OCI-LY7 (cell line): ENCODE measurements at regions not wholly inside any gene's neighbourhood (a gene's known extent, or its start where the extent isn't known, plus 50 kb on each side); places are given as distances from the start of the nearest gene placed in this dataset.

Source experiments
- BruUV-seq: library from RNA; stranded (reverse); fragments of 400-500 nt; replicated peaks from 2 replicates; lab custom pipeline; 2021; lab: Mats Ljungman, UMichigan
- CTCF ChIA-PET: fragments of 300-600 bp; sonication (Branson Sonifier 250); formaldehyde crosslinking; loops from one replicate; lab custom pipeline; 2022; ENCODE audit warnings: antibody characterized with exemption; ENCODE audit not compliant: unreplicated experiment; lab: Charles Lee
- POLR2A ChIA-PET: fragments of 300-600 bp; sonication (Branson Sonifier 250); formaldehyde crosslinking; loops from one replicate; lab custom pipeline; 2022; ENCODE audit warnings: antibody characterized with exemption; lab: Charles Lee
- DNase-seq: peaks from one replicate; pipeline ENCODE4 v3.0.0-alpha.2; 2015; ENCODE audit warnings: low spot score
- H2AFZ ChIP-seq: fragments of 200-600 bp; sonication (generic), shearing (Covaris generic); 2 replicates; pipeline ENCODE4 v1.6.1; 2014; ENCODE audit warnings: mild to moderate bottlenecking, antibody characterized with exemption, low read length, moderate library complexity
- H3K27ac ChIP-seq: fragments of 200-600 bp; sonication (generic); 2 replicates; pipeline ENCODE4 v1.5.1; 2014; ENCODE audit warnings: mixed run types, low read depth, mild to moderate bottlenecking, moderate library complexity, low read length, inconsistent platforms; ENCODE audit not compliant: poor library complexity, severe bottlenecking
- H3K36me3 ChIP-seq: fragments of 200-600 bp; sonication (generic); 2 replicates; pipeline ENCODE4 v1.6.1; 2014; ENCODE audit warnings: mild to moderate bottlenecking, antibody characterized with exemption, low read length, moderate library complexity, mixed read lengths; ENCODE audit not compliant: insufficient read depth
- H3K4me1 ChIP-seq: fragments of 200-600 bp; sonication (generic); 2 replicates; pipeline ENCODE4 v1.5.1; 2014; ENCODE audit warnings: mild to moderate bottlenecking, low read length; ENCODE audit not compliant: insufficient read depth, poor library complexity, severe bottlenecking
- H3K4me2 ChIP-seq: fragments of 200-600 bp; sonication (generic); 2 replicates; pipeline ENCODE4 v1.6.1; 2014; ENCODE audit warnings: mild to moderate bottlenecking, low read length
- H3K4me3 ChIP-seq: fragments of 200-600 bp; sonication (generic); 2 replicates; pipeline ENCODE4 v1.5.1; 2014; ENCODE audit warnings: mild to moderate bottlenecking, low read depth, low read length; ENCODE audit not compliant: poor library complexity, severe bottlenecking
- H3K79me2 ChIP-seq: fragments of 200-600 bp; sonication (generic); 2 replicates; pipeline ENCODE4 v1.6.1; 2016; ENCODE audit warnings: low read depth, mild to moderate bottlenecking, low read length, moderate library complexity, mixed read lengths; ENCODE audit not compliant: insufficient read depth
- H3K9me2 ChIP-seq: fragments of 200-600 bp; sonication (generic); 2 replicates; pipeline ENCODE4 v1.6.1; 2016; ENCODE audit warnings: mild to moderate bottlenecking, low read length, mixed read lengths; ENCODE audit not compliant: insufficient read depth
- H3K9me3 ChIP-seq: fragments of 200-600 bp; sonication (generic); 2 replicates; pipeline ENCODE4 v1.6.1; 2014; ENCODE audit warnings: mild to moderate bottlenecking, mixed run types, low read length, mixed read lengths
- H4K20me1 ChIP-seq: fragments of 200-600 bp; sonication (generic); 2 replicates; pipeline ENCODE4 v1.6.1; 2014; ENCODE audit warnings: mild to moderate bottlenecking, antibody characterized with exemption, low read length, moderate library complexity, mixed read lengths; ENCODE audit not compliant: insufficient read depth
- EZH2phosphoT487 ChIP-seq: fragments of 200-600 bp; sonication (generic); IDR thresholded peaks from 2 replicates; pipeline ENCODE4 v1.6.1; 2018; ENCODE audit warnings: low read depth, borderline replicate concordance, mild to moderate bottlenecking, mixed run types, antibody characterized with exemption, low read length, moderate library complexity, mixed read lengths
- intact Hi-C: fragments of 100-400 bp; cut with micrococcal nuclease; formaldehyde crosslinking; loops from one replicate; pipeline ENCODE4 v1.10.0; 2022; ENCODE audit not compliant: unreplicated experiment
- TF ChIP-seq, protein P1 (sequence below): fragments of 200-600 bp; sonication (generic); conservative IDR thresholded peaks from 2 replicates; pipeline ENCODE4 v1.5.1; 2014; ENCODE audit warnings: mild to moderate bottlenecking, antibody characterized with exemption, low read length, moderate library complexity, mixed read lengths

DNA sequence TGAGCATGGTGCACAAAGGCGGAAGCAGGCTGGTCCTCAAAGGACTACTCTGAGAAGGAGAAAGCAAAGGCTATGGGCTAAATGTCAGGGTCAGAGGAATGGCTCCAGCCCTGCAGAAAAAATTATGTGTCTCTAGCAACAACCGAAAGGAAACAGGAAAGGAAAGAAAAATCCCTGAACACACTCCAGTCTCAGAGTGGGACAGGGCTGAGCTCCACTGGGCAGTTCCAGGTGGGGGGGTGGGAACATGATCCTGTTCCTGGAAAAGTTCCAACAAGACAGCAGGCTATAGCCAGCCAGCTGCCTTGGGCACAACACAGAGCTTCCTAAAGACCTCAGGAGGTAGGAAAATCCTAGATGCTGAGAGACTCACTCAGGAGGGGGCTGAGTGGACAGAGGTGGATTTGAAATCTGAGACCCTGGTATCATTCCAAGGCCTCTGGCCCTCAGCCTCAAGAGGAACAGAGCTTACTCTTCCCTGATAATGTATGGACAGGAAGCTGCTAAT lies 1088.2 kb downstream of the TBC1D22A start:
- Histone ChIP-seq H3K4me1 (peaks cover 17% of the 10 kb centered on the region), H3K36me3 (no peaks in the 10 kb centered on the region)
- CTCF ChIA-PET, result no interaction called here

DNA sequence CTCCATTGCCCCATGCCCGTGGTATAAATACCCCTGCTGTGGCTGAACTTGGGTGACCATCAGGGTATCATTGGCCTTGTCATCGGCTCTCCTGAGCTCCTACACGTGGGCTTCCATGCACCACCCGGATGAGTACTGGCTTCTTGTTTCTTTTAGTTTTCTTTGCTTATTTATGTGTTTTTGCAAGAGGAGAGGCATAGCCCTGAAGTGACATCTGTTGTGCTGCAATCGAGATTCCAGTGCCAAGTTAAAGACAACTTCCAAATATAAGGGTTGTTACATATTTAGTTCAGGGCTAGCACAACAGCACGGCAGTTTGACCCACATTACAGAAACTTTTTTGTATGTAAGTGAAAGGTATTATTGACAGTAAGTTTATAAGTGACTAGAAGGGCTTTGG lies 1087.1 kb downstream of the TBC1D22A start:
- DNase-seq, result no peak
- H4K20me1 ChIP-seq, result no peaks in the 10 kb centered on the region
- H3K79me2 ChIP-seq, result no peaks in the 10 kb centered on the region
- no peak overlapping the region for H3K4me3 ChIP-seq
- no peaks in the 10 kb centered on the region for H3K9me3 ChIP-seq
- no TSS peak for BruUV-seq
- intact Hi-C loops, result no loop called here
- no peaks in the 10 kb centered on the region for H3K36me3 ChIP-seq
- no peaks in the 10 kb centered on the region for H3K9me2 ChIP-seq
- no peak overlapping the region for H3K4me2 ChIP-seq
- no peak for TF ChIP-seq EZH2phosphoT487
- TF ChIP-seq, protein P1, sequence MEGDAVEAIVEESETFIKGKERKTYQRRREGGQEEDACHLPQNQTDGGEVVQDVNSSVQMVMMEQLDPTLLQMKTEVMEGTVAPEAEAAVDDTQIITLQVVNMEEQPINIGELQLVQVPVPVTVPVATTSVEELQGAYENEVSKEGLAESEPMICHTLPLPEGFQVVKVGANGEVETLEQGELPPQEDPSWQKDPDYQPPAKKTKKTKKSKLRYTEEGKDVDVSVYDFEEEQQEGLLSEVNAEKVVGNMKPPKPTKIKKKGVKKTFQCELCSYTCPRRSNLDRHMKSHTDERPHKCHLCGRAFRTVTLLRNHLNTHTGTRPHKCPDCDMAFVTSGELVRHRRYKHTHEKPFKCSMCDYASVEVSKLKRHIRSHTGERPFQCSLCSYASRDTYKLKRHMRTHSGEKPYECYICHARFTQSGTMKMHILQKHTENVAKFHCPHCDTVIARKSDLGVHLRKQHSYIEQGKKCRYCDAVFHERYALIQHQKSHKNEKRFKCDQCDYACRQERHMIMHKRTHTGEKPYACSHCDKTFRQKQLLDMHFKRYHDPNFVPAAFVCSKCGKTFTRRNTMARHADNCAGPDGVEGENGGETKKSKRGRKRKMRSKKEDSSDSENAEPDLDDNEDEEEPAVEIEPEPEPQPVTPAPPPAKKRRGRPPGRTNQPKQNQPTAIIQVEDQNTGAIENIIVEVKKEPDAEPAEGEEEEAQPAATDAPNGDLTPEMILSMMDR, result no peak
- H2AFZ ChIP-seq, result no peak overlapping the region
- CTCF ChIA-PET, result no interaction called here
- POLR2A ChIA-PET, result interaction anchor here (0.6 to 1.2 kb wide), 2 partner anchors 14 to 251 kb away, joined by 3 to 11 read pairs; no protein-coding TSS in a partner anchor
- H3K27ac ChIP-seq, result no peak overlapping the region
- peaks cover 17% of the 10 kb centered on the region for H3K4me1 ChIP-seq

More for the DNA sequence above, 1088.2 kb downstream of the TBC1D22A start:
- Histone ChIP-seq H3K79me2 (no peaks in the 10 kb centered on the region), H2AFZ (no peak overlapping the region), H3K4me2 (no peak overlapping the region), H3K27ac (no peak overlapping the region), H4K20me1 (no peaks in the 10 kb centered on the region), H3K4me3 (no peak overlapping the region), H3K9me2 (no peaks in the 10 kb centered on the region), H3K9me3 (no peaks in the 10 kb centered on the region)
- POLR2A ChIA-PET, result no interaction called here
- no peak for TF ChIP-seq EZH2phosphoT487
- TF ChIP-seq, protein P1, result no peak
- intact Hi-C loops, result no loop called here
- no peak for DNase-seq
- BruUV-seq, result no TSS peak

DNA sequence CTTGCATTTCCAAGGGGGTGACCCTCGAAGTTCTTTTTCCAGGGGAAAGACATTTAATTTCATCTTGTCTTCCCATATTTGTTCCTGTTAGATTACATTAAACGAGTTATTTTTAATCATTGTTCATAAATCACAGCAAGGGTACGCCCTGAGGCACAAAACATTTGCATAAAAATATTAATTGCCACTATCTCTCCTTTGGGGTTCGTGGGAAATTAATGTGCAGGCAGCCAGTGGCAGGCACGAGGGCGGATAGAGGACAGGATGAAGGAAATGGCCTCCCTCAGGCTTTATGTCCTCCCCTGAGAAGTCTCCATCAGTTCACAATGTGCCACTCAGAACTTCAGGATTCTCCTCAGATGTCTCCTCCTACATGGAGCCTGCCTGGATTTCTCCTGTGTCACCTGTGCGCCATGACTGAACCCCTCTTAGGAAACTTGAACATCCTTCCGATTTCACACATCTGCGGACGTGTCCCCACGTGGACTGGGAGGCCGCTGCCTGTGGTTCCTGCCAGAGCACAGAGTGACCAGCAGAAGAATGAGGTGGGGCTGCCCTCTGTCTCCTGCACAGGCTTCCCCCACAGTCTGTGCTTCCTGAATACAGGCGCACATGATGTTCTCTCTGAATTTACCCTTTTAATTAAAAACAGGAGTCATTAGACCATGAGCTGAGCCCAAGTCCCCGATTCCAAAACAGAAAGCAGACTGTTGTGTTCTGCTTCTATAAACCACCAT lies 1085.9 kb downstream of the TBC1D22A start:
- Histone ChIP-seq H2AFZ (peak overlapping the region; percentile 74; the same call in 1 of the 2 replicates), H3K4me3 (no peak overlapping the region), H3K27ac (no peak overlapping the region), H3K9me3 (no peaks in the 10 kb centered on the region), H3K4me2 (0 out of 2 replicates have a peak overlapping the region, but pooled peaks have one; percentile 25), H3K4me1 (peaks cover 17% of the 10 kb centered on the region), H3K36me3 (no peaks in the 10 kb centered on the region), H3K9me2 (no peaks in the 10 kb centered on the region), H3K79me2 (no peaks in the 10 kb centered on the region), H4K20me1 (no peaks in the 10 kb centered on the region)
- BruUV-seq, result no TSS peak
- TF ChIP-seq EZH2phosphoT487, result no peak
- TF ChIP-seq, protein P1, result no peak
- ChIA-PET CTCF (no interaction called here), POLR2A (no interaction called here)
- intact Hi-C loops, result no loop called here
- no peak for DNase-seq
